B cell (primary cell): ENCODE measurements at regions not wholly inside any gene's neighbourhood (a gene's known extent, or its start where the extent isn't known, plus 50 kb on each side); places are given as distances from the start of the nearest gene placed in this dataset.

ENCODE experiments used
- EZH2 ChIP-seq: IDR thresholded peaks from 2 replicates; pipeline ENCODE4 v1.6.1; 2012; ENCODE audit warnings: borderline replicate concordance, low read depth, mild to moderate bottlenecking, moderate library complexity, low read length; ENCODE audit not compliant: insufficient read depth, poor library complexity, severe bottlenecking
- TF ChIP-seq, protein P1 (sequence below): fragments of 200-600 bp; IDR thresholded peaks from one replicate; pipeline ENCODE4 v1.8.0; 2022; ENCODE audit warnings: antibody characterized with exemption, mild to moderate bottlenecking

DNA sequence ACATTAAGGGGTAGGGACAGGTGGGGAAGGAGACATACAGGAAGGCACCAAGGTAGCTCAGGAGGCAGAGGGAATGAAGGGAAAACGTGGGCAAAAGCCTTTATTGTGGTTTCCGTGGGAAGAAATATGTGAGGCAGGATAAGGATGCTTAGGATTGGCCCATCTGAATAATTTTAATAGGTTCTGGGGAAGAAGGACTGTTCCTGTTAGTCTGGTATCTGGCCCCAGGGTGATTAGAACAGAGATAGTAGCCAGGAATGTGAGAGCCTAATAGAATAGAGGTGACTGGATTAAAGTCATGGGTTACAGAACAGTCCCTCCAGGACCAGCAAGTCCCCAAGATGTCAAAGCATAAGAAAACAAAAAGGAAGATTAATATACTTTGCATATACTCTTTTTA, 545.2 kb upstream of the CAMK1G start:
- TF ChIP-seq, protein P1, sequence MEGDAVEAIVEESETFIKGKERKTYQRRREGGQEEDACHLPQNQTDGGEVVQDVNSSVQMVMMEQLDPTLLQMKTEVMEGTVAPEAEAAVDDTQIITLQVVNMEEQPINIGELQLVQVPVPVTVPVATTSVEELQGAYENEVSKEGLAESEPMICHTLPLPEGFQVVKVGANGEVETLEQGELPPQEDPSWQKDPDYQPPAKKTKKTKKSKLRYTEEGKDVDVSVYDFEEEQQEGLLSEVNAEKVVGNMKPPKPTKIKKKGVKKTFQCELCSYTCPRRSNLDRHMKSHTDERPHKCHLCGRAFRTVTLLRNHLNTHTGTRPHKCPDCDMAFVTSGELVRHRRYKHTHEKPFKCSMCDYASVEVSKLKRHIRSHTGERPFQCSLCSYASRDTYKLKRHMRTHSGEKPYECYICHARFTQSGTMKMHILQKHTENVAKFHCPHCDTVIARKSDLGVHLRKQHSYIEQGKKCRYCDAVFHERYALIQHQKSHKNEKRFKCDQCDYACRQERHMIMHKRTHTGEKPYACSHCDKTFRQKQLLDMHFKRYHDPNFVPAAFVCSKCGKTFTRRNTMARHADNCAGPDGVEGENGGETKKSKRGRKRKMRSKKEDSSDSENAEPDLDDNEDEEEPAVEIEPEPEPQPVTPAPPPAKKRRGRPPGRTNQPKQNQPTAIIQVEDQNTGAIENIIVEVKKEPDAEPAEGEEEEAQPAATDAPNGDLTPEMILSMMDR, result no peak
- no peak for TF ChIP-seq EZH2
